ENCODE measurements at regions not wholly inside any gene's neighbourhood (a gene's known extent, or its start where the extent isn't known, plus 50 kb on each side); places are given as distances from the start of the nearest gene placed in this dataset.

DNA sequence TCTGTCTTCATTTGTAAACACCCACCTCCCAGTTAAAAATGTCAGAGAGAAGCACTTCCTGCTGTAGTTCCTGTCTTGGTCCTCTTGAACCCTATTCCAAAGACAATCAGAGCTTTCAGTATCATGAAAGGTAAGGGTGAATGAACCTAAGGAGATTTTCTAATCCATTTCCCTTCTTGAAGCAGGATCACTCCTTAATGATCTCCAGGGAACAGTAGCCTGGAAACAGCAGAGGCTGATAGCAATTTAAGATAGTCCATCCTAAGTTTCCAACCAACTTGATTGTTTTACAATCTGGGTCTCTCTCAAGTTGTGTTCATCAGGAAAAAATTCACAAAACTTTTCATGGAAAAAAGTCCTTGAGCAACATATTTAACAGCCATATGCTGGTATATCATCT is 273.6 kb downstream of the NEBL start:
- intact Hi-C loops (cut with DNase I), result no loop called here
- H3K36me3 ChIP-seq, result no peaks in the 10 kb centered on the region
- no peak overlapping the region for H3K27ac ChIP-seq
- no peak for DNase-seq
- no peak for ATAC-seq
- no peaks in the 10 kb centered on the region for H3K9me3 ChIP-seq
- no peak overlapping the region for H3K4me3 ChIP-seq
- TF ChIP-seq, protein P1, sequence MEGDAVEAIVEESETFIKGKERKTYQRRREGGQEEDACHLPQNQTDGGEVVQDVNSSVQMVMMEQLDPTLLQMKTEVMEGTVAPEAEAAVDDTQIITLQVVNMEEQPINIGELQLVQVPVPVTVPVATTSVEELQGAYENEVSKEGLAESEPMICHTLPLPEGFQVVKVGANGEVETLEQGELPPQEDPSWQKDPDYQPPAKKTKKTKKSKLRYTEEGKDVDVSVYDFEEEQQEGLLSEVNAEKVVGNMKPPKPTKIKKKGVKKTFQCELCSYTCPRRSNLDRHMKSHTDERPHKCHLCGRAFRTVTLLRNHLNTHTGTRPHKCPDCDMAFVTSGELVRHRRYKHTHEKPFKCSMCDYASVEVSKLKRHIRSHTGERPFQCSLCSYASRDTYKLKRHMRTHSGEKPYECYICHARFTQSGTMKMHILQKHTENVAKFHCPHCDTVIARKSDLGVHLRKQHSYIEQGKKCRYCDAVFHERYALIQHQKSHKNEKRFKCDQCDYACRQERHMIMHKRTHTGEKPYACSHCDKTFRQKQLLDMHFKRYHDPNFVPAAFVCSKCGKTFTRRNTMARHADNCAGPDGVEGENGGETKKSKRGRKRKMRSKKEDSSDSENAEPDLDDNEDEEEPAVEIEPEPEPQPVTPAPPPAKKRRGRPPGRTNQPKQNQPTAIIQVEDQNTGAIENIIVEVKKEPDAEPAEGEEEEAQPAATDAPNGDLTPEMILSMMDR (IDR thresholded peaks at IDR 0.05), result no peak
- TF ChIP-seq POLR2A (IDR thresholded peaks at IDR 0.05), result no peak
- H3K4me1 ChIP-seq, result no peaks in the 10 kb centered on the region
- H3K27me3 ChIP-seq, result no peaks in the 10 kb centered on the region

DNA sequence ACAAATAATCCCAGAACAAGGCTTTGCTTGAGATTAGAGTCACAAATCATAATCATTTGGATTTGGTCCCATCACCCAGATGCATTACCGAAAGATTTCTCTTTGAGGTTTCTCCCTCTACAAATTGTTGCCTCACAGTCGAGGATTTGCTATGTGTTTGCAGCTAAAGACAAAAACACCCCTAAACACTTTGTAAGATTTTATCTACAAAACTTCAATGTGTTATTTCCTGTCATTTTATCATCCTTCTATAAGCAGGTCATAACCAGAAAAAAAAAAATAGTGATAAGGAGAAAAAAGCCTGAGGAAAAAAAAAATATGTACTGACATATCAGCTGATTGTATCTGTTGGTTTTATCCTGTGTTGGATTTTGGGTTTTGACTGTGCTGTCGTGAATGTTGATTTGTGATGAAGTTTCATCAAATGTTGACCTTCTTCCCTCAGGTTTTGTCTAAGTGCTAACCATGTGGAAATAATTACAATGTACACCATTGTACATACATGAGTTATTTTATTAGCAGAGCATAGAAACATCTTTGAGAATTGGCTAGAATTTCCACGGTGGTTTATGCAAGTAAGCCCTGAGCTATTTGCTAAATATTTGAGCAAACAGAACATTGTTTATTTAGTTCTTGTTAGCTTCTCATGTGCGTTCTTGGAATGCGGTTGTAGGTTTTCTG is 274.4 kb downstream of the NEBL start:
- no peak overlapping the region for H3K27ac ChIP-seq
- ATAC-seq, result no peak
- no peak for DNase-seq
- no peaks in the 10 kb centered on the region for H3K27me3 ChIP-seq
- intact Hi-C loops (cut with DNase I), result no loop called here
- no peaks in the 10 kb centered on the region for H3K4me1 ChIP-seq
- no peaks in the 10 kb centered on the region for H3K9me3 ChIP-seq
- no peak for TF ChIP-seq POLR2A (IDR thresholded peaks at IDR 0.05)
- TF ChIP-seq, protein P1 (IDR thresholded peaks at IDR 0.05), result no peak
- WGBS (ENCODE audit: insufficient coverage, low coverage, low lambda C conversion rate, missing lambda C conversion rate), result 26% methylated on average over 6 of the region's 6 CpGs
- H3K4me3 ChIP-seq, result no peak overlapping the region
- no peaks in the 10 kb centered on the region for H3K36me3 ChIP-seq

DNA sequence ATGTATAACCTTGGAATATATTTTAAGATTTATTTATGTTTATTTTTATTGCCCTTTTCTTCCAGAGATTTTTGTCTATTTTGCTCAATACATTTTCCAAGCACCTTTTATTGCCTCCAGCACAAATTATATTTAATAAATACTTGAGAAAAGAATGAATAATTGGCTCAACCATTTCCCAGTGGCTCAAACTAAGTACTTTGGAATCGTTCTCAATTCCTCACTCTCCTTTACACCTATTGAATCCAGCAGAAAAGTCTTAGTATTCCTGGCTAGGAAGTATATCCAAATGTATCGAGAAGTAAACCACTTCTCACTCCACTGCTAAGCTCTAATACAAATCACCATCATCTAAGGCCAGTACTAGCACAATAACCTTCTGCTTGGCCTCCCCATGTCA is 276.1 kb downstream of the NEBL start:
- Histone ChIP-seq H3K27ac (no peak overlapping the region), H3K27me3 (no peaks in the 10 kb centered on the region), H3K9me3 (no peaks in the 10 kb centered on the region), H3K4me3 (no peak overlapping the region), H3K4me1 (no peaks in the 10 kb centered on the region), H3K36me3 (no peaks in the 10 kb centered on the region)
- no peak for ATAC-seq
- DNase-seq, result no peak
- intact Hi-C loops (cut with DNase I), result no loop called here
- WGBS (ENCODE audit: insufficient coverage, low coverage, low lambda C conversion rate, missing lambda C conversion rate), result 46% methylated on average over 2 of the region's 2 CpGs
- TF ChIP-seq POLR2A (IDR thresholded peaks at IDR 0.05), result no peak
- TF ChIP-seq, protein P1 (IDR thresholded peaks at IDR 0.05), result no peak

DNA sequence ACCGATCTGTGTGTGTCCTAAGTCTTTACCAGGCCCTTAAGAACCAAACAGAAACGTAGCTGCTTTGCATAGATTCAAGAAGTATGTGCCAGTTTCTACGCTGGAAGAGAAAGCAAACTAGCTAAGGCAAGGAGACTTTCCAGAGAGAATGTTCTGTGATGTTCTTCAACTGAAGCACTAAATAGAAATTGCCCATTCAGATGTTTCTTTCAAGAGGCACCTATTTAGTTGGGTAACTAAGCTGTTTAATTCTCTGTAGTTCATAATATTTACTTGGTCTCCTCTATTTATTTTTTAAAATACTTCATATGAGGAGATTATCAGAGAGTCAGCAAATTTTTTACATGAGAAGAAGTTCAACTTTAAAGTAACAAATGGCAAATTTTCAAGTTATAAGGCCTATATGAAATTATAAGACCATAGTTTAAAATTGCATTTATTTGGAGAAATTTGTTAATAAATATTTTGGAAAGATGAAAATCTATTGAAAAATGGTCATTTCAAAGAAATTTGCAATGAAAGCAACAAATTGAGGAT is 279.0 kb downstream of the NEBL start:
- Histone ChIP-seq H3K36me3 (no peaks in the 10 kb centered on the region), H3K27ac (no peak overlapping the region), H3K4me1 (no peaks in the 10 kb centered on the region), H3K9me3 (no peaks in the 10 kb centered on the region), H3K27me3 (no peaks in the 10 kb centered on the region), H3K4me3 (no peak overlapping the region)
- TF ChIP-seq, protein P1 (IDR thresholded peaks at IDR 0.05), result no peak
- no peak for TF ChIP-seq POLR2A (IDR thresholded peaks at IDR 0.05)
- DNase-seq, result no peak
- 46% methylated on average over 3 of the region's 3 CpGs for WGBS (ENCODE audit: insufficient coverage, low coverage, low lambda C conversion rate, missing lambda C conversion rate)
- ATAC-seq, result no peak
- intact Hi-C loops (cut with DNase I), result no loop called here

Measured in right lobe of liver (tissue), 6 donors.